ENCODE measurements at regions not wholly inside any gene's neighbourhood (a gene's known extent, or its start where the extent isn't known, plus 50 kb on each side); places are given as distances from the start of the nearest gene placed in this dataset.

- TF ChIP-seq, protein P1, sequence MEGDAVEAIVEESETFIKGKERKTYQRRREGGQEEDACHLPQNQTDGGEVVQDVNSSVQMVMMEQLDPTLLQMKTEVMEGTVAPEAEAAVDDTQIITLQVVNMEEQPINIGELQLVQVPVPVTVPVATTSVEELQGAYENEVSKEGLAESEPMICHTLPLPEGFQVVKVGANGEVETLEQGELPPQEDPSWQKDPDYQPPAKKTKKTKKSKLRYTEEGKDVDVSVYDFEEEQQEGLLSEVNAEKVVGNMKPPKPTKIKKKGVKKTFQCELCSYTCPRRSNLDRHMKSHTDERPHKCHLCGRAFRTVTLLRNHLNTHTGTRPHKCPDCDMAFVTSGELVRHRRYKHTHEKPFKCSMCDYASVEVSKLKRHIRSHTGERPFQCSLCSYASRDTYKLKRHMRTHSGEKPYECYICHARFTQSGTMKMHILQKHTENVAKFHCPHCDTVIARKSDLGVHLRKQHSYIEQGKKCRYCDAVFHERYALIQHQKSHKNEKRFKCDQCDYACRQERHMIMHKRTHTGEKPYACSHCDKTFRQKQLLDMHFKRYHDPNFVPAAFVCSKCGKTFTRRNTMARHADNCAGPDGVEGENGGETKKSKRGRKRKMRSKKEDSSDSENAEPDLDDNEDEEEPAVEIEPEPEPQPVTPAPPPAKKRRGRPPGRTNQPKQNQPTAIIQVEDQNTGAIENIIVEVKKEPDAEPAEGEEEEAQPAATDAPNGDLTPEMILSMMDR (IDR thresholded peaks at IDR 0.05), result no peak
- TF ChIP-seq EP300 (IDR thresholded peaks at IDR 0.05; ENCODE audit: low read depth) (no peak), POLR2AphosphoS5 (IDR thresholded peaks at IDR 0.05) (no peak), POLR2A (IDR thresholded peaks at IDR 0.05) (no peak)
These were observed 191.7 kb upstream of the TLE3 start for GRCh38 chr15:70289191-70289955.

All from transverse colon (tissue), 4 donors.